KMS-11 (cell line): ENCODE measurements at regions not wholly inside any gene's neighbourhood (a gene's known extent, or its start where the extent isn't known, plus 50 kb on each side); places are given as distances from the start of the nearest gene placed in this dataset.

Source experiments
- H2AFZ ChIP-seq: fragments of 200-600 bp; sonication (generic); 2 replicates; pipeline ENCODE4 v1.6.1; 2016; ENCODE audit warnings: antibody characterized with exemption, mixed run types, low read depth
- H3K27ac ChIP-seq: fragments of 200-600 bp; sonication (generic); 2 replicates; pipeline ENCODE4 v1.6.1; 2016; ENCODE audit warnings: mild to moderate bottlenecking, mixed run types
- H3K27me3 ChIP-seq: fragments of 200-600 bp; sonication (generic); 2 replicates; pipeline ENCODE4 v1.6.1; 2017; ENCODE audit warnings: mild to moderate bottlenecking, low read depth, mixed run types, moderate library complexity; ENCODE audit not compliant: insufficient read depth
- H3K36me3 ChIP-seq: fragments of 200-600 bp; sonication (generic); 2 replicates; pipeline ENCODE4 v1.6.1; 2017; ENCODE audit warnings: mild to moderate bottlenecking, mixed run types; ENCODE audit not compliant: insufficient read depth
- H3K4me1 ChIP-seq: fragments of 200-600 bp; sonication (generic); 2 replicates; pipeline ENCODE4 v1.6.1; 2016; ENCODE audit warnings: mild to moderate bottlenecking, low read depth, mixed run types; ENCODE audit not compliant: poor library complexity, severe bottlenecking
- H3K4me2 ChIP-seq: fragments of 200-600 bp; sonication (generic); 2 replicates; pipeline ENCODE4 v1.7.0; 2016; ENCODE audit warnings: mild to moderate bottlenecking, mixed run types
- H3K4me3 ChIP-seq: fragments of 200-600 bp; sonication (generic); IDR thresholded peaks from 2 replicates; pipeline ENCODE4 v1.6.1; 2017; ENCODE audit warnings: low read depth, low read length, mixed read lengths; ENCODE audit not compliant: insufficient read depth
- H3K79me2 ChIP-seq: fragments of 200-600 bp; sonication (generic); 2 replicates; pipeline ENCODE4 v1.6.1; 2016; ENCODE audit warnings: low read depth, mixed run types; ENCODE audit not compliant: insufficient read depth
- H3K9ac ChIP-seq: fragments of 200-600 bp; sonication (generic); 2 replicates; pipeline ENCODE4 v1.6.1; 2016; ENCODE audit warnings: mild to moderate bottlenecking, mixed run types
- H4K20me1 ChIP-seq: fragments of 200-600 bp; sonication (generic); 2 replicates; pipeline ENCODE4 v1.6.1; 2016; ENCODE audit warnings: mild to moderate bottlenecking, mixed run types; ENCODE audit not compliant: insufficient read depth
- CTCF ChIP-seq: fragments of 200-600 bp; sonication (generic); conservative IDR thresholded peaks from 2 replicates; pipeline ENCODE4 v1.6.1; 2017; ENCODE audit warnings: low read depth, mild to moderate bottlenecking, antibody characterized with exemption, low read length, moderate library complexity, mixed read lengths

- Histone ChIP-seq H3K79me2 (no peaks in the 10 kb centered on the region), H2AFZ (no peak overlapping the region), H4K20me1 (no peaks in the 10 kb centered on the region), H3K4me2 (no peak overlapping the region), H3K27me3 (no peaks in the 10 kb centered on the region), H3K4me1 (no peaks in the 10 kb centered on the region), H3K4me3 (no peak overlapping the region), H3K27ac (no peak overlapping the region), H3K36me3 (no peaks in the 10 kb centered on the region), H3K9ac (no peak overlapping the region)
- TF ChIP-seq CTCF, result no peak
These were observed 50.8 kb upstream of the COL24A1 start for GRCh38 chr1:86207323-86207722.
